ENCODE measurements at regions not wholly inside any gene's neighbourhood (a gene's known extent, or its start where the extent isn't known, plus 50 kb on each side); places are given as distances from the start of the nearest gene placed in this dataset.

DNA sequence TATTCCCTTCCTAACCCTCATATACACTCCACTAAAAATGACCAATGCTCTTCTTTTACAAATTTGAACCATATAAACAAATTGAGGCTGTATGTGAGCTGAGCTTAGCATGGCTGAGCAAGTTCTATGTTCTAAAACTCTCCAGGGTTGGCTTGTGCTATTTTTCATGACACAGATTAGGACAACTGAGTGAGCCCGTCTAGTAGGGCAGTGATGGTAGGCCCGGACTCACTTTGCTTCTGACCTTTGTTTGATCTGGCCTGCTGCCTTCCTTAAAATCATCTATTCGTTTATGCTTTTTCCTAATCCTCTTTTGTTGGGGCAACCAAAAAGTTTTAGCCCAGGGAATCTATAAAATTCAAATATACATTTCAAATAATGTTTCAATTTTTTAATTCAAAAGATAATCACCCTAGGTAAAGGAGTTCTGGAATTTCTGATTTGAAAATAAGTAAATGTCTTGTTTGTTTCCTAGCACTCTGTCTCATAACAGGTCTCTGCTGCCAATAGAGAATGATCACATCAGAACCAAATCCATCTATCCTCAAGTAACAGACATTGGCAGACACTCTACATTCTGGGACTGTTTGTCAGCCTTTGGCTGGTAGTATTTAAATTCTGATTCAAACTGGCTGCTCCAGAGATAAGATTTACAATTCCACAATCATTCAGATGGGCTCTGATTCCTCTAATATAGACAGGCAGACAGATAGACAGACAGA lies 217.0 kb upstream of the TARS1 start:
- no peak for DNase-seq

DNA sequence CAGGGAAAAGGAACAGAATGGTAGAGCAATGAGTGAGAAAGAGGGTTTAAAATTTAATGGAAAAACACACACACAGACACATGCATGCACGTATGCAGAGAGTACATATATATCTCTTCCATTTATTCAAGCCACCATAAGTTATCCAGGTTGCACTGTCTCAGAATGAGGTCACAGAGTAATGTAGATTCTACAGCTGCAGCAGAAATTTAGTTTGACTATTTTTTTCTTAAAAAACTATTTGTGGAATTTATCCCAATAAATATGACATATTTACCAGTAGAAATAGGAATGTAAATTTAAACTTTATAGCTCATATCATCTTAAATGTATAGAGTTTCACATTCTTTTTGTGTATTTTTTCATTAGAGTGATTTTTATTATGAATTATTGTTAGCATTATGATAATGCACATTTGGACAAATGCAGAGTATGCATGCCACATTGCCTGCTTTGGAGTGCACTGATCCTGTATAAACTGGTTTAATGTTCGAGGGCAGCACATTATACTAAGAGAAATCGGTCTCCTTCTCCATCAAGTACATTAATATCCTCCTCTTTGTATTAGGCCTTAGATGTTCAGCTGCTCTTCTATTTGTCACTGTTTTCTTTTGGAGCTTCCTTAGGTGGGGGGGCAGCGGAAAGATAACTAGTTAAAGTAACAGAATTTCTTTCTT lies 216.3 kb upstream of the TARS1 start:
- no peak for DNase-seq

DNA sequence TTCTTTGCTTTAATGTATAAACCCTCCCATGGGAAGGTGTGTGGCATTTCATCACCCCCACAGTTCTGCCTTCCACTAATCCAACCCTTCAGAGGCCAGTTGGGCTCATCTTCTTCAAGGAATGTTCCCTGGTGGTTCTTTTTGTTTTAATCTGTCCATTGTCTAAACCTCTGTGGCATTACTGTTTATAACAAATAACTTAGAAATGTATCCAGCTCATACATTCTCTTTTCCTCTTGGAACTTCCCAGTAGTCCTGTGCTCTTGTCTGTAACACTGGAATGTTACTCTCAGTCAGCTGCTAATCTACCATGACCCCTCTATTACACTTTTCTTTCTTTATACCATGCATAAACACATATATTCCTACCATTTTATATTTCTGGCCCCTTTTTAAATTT lies 213.5 kb upstream of the TARS1 start:
- DNase-seq = no peak

DNA sequence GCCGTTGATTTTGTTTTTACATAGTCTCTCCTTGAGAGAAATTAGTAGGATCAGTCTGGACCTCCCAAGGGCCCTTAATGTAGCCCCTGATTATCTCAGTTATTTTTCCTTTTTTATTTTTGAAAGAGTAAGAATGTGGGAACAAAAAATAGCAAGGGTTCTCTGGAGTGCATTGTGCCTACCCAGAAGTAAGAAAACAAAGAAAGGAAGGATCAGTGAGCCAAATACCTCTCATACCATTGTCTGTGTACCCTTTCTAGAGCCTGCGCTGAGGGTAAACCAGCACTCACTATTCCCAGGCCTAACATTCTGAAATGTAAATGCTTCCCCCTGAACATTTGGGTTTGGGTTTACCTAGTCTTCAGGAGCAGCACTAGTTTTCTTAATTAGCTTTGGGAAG lies 213.0 kb upstream of the TARS1 start:
- DNase-seq = no peak

DNA sequence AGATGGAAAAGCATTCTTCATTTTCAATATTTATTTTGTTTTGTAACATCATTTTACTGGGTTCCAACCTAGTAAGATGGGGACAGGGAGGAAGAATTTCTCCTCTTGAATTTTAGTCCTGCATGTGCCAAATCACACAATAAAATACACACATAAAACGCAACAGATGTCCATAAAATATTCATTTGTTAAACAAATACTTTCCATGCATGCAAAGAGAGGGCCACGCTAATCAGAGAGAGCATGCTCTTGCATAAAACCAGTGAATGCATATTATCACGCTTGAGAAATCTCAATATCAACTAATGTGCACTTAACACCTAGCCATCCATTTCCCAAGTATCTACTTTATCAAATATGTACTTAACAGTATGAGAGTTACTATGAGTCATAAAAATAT lies 212.6 kb upstream of the TARS1 start:
- no peak for DNase-seq

DNA sequence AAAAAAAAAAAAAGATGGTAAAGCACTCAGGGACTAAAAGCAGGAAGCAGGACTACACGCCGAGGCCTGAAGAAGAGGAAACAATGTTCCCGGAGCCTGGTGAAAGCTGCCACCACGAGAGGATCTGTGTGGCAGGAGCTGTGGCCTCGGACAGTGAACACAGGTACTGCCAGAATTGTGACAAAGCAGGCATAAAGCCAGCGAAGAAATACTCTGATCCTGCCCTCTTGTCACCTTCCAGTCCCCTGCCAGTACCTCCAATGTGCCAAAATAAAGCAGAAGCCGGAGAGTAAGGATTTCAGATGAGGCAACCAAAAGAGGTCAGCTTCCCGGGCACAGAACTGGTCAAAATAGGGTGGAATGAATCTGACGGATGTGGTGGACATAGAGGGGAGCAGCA lies 211.5 kb upstream of the TARS1 start:
- no peak for DNase-seq

DNA sequence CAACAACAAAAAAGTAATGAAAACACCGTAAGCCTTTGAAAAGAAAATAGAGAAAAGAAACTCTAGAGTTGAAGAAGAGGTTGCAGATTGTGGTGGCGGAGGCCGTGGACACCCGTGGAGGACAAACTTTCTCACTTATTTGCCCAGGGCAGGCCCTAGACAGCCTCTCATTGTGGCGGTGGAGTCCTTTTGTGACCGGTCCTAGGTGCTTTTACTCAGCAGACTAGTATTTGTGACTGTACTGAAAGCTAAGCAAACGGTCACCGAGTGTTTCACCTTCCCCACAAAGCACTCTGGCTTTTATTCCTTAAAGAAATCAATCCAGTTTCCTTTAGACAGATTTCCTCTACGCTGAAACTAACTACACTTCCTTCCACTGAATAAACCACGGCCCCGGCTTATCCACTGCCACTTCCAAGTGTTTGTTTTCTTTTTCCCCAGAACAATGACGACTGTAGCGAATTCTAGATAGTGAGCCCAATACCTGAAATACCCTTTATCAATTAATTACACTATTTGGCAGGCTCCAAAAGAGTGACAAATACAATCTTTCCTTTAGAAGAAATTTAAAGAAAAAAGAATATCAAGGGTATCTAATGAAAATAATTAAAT lies 210.2 kb upstream of the TARS1 start:
- no peak for DNase-seq

DNA sequence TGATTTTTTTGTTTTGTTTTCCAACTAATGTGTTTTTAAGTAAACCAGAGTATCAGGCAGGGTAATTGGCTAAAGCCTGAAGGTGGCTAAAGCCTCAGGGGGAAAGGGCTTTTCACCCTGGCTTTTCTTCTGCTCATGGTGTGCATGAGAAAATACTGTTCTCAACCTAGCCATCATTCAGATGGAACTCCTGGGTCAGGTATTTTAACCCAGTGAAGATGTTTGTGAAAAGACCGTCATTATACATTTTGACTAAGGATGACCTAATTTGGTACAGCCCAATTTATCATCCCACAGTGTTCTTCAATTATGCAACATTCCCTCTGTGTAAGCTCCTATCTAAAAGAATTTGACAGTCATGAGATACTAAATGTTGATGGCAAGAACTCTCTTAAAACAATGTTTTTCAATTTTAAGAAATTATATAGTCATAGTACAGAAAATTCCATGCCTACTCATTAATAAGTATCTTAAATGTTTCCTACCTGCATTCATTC lies 209.5 kb upstream of the TARS1 start:
- no peak for DNase-seq

DNA sequence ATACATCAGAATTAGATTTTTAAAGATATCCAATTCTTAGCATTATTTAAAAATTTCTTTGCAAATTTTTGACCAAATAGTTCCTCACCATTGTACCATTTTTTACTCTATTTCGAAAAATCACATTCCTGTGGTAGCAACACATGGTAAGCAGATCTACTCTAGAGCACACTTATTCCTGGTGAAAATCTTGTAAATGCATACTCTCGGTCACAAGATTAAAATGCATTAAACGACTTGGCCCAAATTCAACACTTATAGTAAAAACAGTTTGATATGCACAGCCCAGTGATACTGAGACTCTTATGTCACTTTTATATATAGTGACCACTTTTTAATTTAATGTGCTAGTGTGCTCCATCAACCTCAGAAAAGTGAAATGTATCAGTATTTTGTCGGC lies 208.8 kb upstream of the TARS1 start:
- DNase-seq = no peak

DNA sequence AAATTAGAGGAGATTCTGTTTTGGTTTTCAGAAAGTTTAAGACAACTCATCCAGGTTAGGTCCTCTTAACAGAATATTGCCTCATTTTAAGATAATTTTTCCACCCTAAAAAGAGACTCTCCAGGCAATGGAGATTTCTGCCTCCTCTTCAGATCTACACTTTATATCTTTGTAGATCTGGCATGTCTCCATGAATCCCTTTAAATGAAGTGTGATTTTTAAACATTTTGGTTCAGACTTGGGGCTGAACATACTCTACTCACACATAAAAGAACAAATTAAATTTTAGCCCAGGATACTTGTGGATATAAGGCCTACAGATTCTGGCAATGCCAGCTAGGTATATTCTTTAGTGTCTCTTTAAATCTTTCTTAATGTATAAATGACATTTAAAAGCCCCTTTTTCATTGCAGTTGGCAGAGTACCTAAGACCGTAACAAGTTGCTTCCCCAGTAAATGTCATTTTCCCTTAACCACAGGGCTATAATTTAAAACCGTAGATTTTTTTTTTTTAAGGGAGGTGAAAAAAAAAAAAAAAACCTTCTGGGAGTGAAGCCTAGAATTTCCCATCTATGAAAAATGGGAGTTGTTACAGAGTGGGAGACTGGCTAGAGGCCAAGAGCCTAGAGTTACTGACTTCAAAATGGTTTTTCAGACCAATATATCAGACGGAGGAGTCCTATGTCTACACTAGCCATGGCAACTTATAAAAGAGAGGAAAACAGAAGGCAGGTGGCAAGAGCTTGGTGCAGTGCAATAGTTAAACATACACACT lies 207.8 kb upstream of the TARS1 start:
- DNase-seq = no peak

DNA sequence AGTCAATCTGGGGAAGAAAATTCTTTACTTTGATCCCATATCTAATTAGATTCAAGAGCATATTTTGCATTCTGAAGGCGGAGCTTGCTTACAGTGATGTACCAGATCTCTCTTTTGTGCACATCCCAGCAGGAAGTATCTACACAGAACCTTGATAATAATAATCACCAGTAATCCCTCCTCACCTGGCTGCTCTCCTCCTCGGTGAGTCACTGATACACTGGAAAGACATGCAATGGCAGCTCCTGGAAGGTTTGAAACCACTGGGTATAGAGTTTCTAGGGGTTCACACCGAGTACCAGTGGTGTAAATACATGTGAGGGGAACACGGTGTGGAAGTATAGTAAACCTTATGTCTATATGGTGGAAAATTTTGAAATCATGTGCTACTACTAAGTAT lies 205.5 kb upstream of the TARS1 start:
- DNase-seq = no peak

DNA sequence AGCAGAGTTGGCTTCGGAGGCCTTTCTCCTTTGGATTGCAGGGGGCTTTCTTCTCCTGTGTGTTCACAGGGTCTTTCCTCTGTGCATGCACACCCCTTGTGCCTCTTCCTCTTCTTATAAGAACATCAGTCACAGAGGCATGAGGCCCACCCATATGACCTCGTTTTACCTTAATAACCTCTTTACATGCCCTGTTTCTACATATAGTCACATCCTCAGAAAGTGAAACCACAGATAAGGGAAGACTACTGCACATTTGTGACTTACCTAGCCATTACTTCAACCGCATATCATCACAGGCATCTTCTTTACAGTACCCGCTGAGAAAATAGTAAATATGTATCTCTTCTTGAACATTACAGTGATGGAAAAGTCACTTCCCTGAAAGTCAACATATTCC lies 204.9 kb upstream of the TARS1 start:
- no peak for DNase-seq

DNA sequence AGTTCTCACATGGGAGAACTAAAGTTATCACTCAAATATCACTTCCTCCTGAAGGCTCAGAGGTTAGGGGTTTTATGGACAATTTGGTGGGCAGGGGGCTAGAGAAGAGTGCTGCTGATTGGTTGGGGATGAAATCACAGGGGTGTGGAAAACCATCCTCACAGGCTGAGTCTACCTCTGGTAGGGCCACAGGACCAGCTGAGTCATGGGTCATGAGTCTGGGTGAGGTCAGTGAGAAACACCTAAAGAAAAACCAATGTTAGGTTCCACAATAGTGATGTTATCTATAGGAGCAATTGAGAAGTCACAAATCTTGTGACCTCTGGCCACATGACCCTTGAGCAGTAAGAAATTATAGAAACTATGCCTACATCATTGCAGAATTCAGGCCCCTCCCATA lies 203.3 kb upstream of the TARS1 start:
- DNase-seq = no peak

DNA sequence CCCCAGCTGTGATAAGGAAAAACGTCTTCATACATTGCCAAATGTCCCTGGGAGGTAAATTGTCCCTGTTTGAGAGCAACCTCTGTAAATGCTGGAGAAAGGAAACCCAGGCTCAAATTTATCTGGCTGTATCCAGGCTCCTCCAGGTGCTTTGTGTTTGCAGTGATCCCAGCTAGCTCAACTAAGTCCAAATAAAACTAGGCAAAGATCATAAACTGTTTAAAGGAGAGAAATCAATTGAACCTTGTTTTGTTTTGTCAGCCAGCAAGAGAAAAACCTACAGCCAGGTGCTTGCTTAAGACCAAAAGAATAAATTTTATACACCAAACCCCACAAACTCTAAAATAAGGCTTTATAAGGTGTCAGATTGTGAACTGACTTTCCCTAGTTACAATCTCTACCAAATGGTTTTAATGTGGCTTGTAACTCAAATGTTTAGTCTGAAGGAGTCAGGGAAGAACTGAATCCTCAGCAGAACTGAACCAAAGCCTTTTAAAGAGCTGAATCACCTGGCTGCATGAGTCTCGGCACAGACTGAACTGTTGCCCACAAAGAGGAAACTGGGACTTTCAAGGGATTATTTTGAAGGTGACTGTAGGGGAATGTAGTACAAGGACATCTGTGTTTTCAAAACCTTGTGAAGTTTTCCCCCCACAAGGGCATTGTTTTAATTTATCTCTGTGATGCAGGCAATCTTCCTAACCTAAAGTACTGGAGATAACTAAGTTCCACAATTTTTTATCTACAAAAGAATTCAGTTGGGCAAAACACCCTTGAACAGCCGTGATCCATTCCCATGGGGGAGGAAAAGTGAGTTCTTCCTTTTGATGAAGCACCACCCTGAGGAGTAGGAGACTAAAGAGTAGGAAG lies 201.7 kb upstream of the TARS1 start:
- DNase-seq = no peak

DNA sequence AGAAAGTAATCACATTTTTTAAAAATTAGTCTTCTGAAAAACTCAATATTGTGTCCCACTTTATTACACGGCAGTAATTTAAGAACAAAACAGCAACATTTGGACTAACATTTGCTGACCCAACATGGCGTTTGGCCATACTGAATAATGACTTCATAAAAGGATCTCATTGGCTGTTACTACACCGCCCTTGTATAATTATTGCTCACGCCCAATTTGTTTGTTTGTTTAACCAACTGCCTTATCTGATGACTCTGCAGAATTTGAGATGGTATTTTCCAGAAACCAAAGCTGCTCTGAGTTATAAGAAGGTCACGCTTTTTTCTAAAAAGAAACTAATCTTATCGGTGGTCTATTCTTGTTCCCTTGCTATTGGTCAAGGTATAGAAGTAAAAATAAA lies 200.2 kb upstream of the TARS1 start:
- no peak for DNase-seq

DNA sequence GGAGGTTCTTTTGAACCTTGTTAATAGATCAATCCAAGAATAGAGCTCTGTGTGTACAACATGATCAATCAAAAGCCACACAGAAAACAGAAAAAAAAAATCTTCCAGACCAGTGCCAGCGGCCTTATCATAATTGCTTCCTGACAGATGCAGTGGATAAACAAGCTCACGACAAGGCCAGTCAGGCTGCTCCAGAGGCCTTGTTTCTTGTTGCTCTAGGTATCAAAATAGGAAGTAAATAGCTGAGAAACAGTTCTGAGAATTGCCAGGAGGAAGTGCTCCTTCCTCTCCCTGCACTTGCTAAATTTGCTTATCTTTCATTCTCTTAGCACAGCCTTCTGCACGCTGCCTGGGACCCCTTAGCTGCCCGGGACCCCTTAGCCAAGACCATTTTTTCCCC lies 199.0 kb upstream of the TARS1 start:
- no peak for DNase-seq

DNA sequence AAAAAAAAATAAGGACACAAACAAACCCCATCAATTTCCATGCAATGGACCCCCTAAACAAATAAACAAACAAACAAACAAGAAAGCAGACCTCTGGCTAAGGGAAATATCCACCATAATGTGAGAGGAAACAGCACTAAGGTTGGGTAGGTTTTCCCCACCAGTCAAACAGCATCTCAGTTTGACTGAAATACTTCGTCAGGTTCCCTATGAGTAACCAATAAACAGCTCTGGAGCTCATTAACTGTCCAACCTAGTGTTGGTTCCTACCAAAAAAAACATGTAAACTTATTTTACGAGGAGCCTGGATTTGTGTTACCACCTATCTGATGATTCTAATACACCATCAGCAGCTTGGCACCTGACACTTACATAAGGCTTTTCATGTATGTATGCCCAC lies 198.5 kb upstream of the TARS1 start:
- DNase-seq = no peak

DNA sequence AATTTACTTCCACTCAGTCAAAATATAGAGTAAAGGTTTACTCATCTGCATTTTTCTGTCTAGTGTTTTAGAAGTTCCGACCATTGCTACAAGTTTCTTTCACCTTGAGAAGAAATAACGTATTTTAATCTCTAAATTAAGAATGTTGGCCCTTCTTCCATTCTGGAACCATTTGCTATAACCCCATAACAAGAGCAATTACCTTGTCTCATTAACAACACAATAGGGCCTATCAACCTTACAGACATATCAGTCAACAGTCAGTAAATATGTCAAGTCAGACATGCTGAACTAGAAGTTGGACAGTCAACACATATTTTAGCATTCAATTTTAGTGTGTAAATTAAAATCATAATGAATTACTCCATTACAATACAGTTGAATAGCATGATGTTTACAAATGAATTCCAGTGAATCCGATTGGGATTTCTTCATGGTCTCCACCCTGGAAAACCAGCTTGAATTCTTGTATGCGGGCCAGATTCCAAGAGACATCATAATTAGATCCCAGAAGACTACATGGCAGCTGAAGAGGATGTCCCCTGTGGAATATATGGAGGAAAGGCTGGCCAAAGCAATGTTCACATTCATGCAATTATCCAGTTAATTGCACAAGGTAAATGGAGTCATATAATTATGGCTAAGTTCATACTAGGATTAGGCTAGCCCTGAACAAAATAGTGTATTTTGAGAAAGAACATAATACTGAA lies 196.2 kb upstream of the TARS1 start:
- no peak for DNase-seq

DNA sequence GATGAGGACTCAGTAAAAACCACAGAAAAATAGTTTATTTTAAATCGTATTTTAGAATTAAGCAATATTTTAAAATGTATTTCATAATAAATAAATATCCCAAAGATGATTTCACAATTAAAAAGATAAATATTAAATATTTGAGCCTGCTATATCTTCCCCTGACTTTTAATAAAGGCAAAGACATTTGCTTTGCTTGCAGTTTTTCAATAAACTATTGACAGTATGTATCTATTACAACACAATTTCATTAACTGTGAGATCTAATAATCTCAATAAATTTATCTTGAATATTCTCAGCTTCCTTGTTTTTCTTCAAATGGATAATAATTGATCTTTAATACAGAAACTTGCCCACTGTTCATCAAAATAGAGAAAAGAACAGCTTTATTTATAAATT lies 186.2 kb upstream of the TARS1 start:
- no peak for DNase-seq

DNA sequence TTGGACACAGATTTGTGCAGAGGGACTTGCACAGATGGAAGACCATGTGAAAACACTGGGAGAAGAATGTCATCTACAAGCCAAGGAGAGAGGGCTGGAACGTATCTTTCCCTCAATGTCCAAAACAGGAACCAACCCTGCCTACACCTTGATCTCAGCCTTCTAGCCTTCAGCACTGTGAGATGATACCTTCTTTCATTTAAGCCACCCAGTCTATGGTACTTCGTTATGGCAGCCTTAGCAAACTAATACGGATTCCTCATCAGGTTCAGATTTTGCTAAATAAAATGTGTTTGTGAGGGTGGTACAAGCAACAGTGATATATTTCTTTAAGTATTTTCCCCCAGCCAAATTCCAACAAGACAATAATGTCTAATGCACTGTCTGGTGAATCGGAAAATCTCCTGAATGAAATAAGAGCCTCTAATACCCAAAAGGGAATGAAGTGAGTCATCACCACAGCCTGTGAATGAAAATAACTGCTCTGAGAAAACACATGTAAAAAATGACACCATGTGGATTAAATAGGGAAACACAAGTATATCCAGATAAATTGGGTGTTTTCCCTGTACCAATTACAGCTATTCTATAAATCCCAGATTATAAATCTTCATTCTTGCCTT lies 182.8 kb upstream of the TARS1 start:
- DNase-seq = no peak

DNA sequence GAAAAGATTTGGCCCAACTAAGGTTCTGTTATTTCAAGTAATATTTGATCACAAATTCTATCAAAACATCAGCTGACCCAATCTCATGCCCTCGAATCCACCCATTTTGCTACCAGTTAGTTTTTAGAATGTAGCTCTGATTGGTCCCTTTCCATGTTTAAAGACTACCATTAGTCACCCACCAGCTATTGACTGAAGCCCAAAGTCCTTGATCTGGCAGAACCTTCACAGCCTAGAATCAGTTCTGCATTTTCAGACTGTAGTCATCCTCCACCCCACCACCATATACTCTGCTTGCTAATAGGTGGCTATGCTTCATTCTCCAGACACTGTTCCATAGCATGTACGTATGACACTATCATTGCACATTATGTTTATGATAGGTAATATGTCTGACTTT lies 182.2 kb upstream of the TARS1 start:
- DNase-seq = no peak
